ENCODE measurements at regions not wholly inside any gene's neighbourhood (a gene's known extent, or its start where the extent isn't known, plus 50 kb on each side); places are given as distances from the start of the nearest gene placed in this dataset.

DNA sequence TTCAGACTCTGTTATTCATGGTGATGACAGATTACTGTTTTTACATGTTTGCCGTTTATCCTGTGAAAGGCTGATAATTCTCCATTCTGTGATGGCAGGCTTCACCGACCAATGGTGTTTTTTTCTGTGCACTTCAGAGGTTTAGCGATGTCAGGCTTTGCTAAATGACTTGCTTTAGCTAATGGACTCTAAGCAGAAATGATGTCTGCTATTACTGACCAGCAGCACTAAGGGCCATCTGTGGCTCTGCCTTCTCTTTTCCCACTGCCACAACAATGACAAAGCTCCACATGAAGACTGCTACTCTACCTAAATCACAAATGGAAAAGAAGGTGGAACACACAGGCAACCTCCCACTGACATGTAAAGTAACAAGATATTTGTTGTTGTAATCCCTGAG lies 68.4 kb upstream of the ALB start:
- TF ChIP-seq, protein P1, sequence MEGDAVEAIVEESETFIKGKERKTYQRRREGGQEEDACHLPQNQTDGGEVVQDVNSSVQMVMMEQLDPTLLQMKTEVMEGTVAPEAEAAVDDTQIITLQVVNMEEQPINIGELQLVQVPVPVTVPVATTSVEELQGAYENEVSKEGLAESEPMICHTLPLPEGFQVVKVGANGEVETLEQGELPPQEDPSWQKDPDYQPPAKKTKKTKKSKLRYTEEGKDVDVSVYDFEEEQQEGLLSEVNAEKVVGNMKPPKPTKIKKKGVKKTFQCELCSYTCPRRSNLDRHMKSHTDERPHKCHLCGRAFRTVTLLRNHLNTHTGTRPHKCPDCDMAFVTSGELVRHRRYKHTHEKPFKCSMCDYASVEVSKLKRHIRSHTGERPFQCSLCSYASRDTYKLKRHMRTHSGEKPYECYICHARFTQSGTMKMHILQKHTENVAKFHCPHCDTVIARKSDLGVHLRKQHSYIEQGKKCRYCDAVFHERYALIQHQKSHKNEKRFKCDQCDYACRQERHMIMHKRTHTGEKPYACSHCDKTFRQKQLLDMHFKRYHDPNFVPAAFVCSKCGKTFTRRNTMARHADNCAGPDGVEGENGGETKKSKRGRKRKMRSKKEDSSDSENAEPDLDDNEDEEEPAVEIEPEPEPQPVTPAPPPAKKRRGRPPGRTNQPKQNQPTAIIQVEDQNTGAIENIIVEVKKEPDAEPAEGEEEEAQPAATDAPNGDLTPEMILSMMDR (IDR thresholded peaks at IDR 0.05) = no peak
- TF ChIP-seq EP300 (IDR thresholded peaks at IDR 0.05) (no peak), POLR2A (IDR thresholded peaks at IDR 0.05) (no peak)
